Prostate gland (tissue), 2 donors: ENCODE measurements at regions not wholly inside any gene's neighbourhood (a gene's known extent, or its start where the extent isn't known, plus 50 kb on each side); places are given as distances from the start of the nearest gene placed in this dataset.

Experiments used
- CTCF ChIP-seq, 4 experiments: fragments of 200-600 bp in 2 of 4; fragments of 450-650 bp in 2 of 4; sonication (generic) in 2 of 4; IDR thresholded peaks; 1 replicate in 3 of 4; 2 replicates in 1 of 4; pipeline ENCODE4 v1.5.1; 2016 to 2019; ENCODE audit warnings: antibody characterized with exemption in 4 of 4, mild to moderate bottlenecking in 2 of 4, moderate library complexity in 2 of 4
- POLR2A ChIP-seq: fragments of 450-650 bp; IDR thresholded peaks from one replicate; pipeline ENCODE4 v1.6.1; 2016; ENCODE audit warnings: antibody characterized with exemption, mild to moderate bottlenecking
- POLR2AphosphoS5 ChIP-seq: sonication (generic); formaldehyde crosslinking; IDR thresholded peaks from one replicate; pipeline ENCODE4 v1.6.1; 2017; ENCODE audit warnings: antibody characterized with exemption

DNA sequence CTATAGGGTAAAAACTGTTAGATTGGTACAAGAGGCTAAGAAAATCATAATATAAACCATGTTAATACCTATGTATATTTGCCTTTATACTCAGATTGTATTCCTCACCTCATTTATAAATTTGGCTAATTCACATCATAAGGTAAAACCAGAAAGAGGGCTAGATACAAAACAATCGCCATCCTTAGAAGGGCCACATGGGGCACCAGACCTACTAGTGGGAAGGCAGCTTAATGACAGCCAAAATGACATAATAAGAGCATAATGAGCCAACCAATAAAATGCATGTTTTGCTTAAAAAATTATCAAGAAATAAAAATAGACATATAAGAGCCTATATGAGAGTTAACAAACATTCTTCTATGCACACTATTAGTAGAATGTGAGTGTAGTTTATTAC is 107.3 kb upstream of the PRDX4 start:
- no peak for TF ChIP-seq CTCF (IDR thresholded peaks at IDR 0.05)
- TF ChIP-seq POLR2A: no peak
- no peak for TF ChIP-seq POLR2AphosphoS5
